OCI-LY1 (cell line): ENCODE measurements at regions not wholly inside any gene's neighbourhood (a gene's known extent, or its start where the extent isn't known, plus 50 kb on each side); places are given as distances from the start of the nearest gene placed in this dataset.

Experiments
- CTCF ChIP-seq: fragments of 200-600 bp; sonication (generic), shearing (Covaris generic); IDR thresholded peaks from 2 replicates; pipeline ENCODE4 v1.5.1; 2017; ENCODE audit warnings: mild to moderate bottlenecking, antibody characterized with exemption, low read length, moderate library complexity, mixed read lengths
- EZH2 ChIP-seq: fragments of 200-600 bp; sonication (generic), shearing (Covaris generic); IDR thresholded peaks from 2 replicates; pipeline ENCODE4 v1.8.0; 2017; ENCODE audit warnings: borderline replicate concordance, mixed run types, mild to moderate bottlenecking, antibody characterized with exemption, low read length, moderate library complexity, mixed read lengths

GRCh38 chr13:91054902-91055301, 292.6 kb upstream of the MIR17HG start:
- no peak for TF ChIP-seq CTCF
- no peak for TF ChIP-seq EZH2
